GM23338 (cell line): ENCODE measurements at regions not wholly inside any gene's neighbourhood (a gene's known extent, or its start where the extent isn't known, plus 50 kb on each side); places are given as distances from the start of the nearest gene placed in this dataset.

ENCODE experiments used
- CREB1 ChIP-seq: fragments of 250-450 bp; sonication (Bioruptor Pico); IDR thresholded peaks from 2 replicates; pipeline ENCODE4 v1.5.0; 2020; ENCODE audit warnings: low read depth, mild to moderate bottlenecking, moderate library complexity
- CTCF ChIP-seq, 2 experiments: fragments of 200-600 bp in 1 of 2; sonication (generic) in 1 of 2; conservative IDR thresholded peaks; 2 replicates each; pipeline versions ENCODE4 v1.5.1 to v1.6.1; 2016 to 2017; ENCODE audit warnings: antibody characterized with exemption in 2 of 2, low read depth in 2 of 2, mild to moderate bottlenecking in 2 of 2, moderate library complexity in 1 of 2
- ETS1 ChIP-seq: IDR thresholded peaks from 2 replicates; pipeline ENCODE4 v1.6.1; 2016; ENCODE audit warnings: antibody characterized with exemption
- EZH2 ChIP-seq: fragments of 200-600 bp; sonication (generic); IDR thresholded peaks from one replicate; pipeline ENCODE4 v1.8.0; 2017; ENCODE audit warnings: antibody characterized with exemption, mild to moderate bottlenecking, low read depth; ENCODE audit not compliant: unreplicated experiment
- EZH2phosphoT487 ChIP-seq: fragments of 200-600 bp; sonication (generic); IDR thresholded peaks from one replicate; pipeline ENCODE4 v1.8.1; 2018; ENCODE audit warnings: antibody characterized with exemption; ENCODE audit not compliant: unreplicated experiment
- JUNB ChIP-seq: IDR thresholded peaks from one replicate; pipeline ENCODE4 v1.6.1; 2016; ENCODE audit warnings: antibody characterized with exemption; ENCODE audit not compliant: unreplicated experiment
- NANOG ChIP-seq: IDR thresholded peaks from 2 replicates; pipeline ENCODE4 v1.6.1; 2016; ENCODE audit warnings: antibody characterized with exemption, borderline replicate concordance
- POLR2AphosphoS5 ChIP-seq: IDR thresholded peaks from 2 replicates; pipeline ENCODE4 v1.6.1; 2016; ENCODE audit warnings: antibody characterized with exemption, low read depth
- REST ChIP-seq: IDR thresholded peaks from one replicate; pipeline ENCODE4 v1.6.1; 2018; ENCODE audit warnings: antibody characterized with exemption; ENCODE audit not compliant: unreplicated experiment
- STAT1 ChIP-seq: IDR thresholded peaks from one replicate; pipeline ENCODE4 v1.6.1; 2016; ENCODE audit warnings: antibody characterized with exemption; ENCODE audit not compliant: unreplicated experiment
- ZNF114 ChIP-seq: fragments of 250-450 bp; sonication (Bioruptor Pico); IDR thresholded peaks from 2 replicates; pipeline ENCODE4 v1.5.0; 2020; ENCODE audit warnings: mild to moderate bottlenecking, moderate library complexity
- ZNF331 ChIP-seq: fragments of 250-450 bp; sonication (Bioruptor Pico); IDR thresholded peaks from 2 replicates; pipeline ENCODE4 v1.5.0; 2020; ENCODE audit warnings: low read depth, mild to moderate bottlenecking, moderate library complexity

- no peak for TF ChIP-seq CTCF (conservative IDR thresholded peaks at IDR 0.05; ENCODE audit: low read depth in 2 of 2)
- TF ChIP-seq EZH2, result no peak
- no peak for TF ChIP-seq JUNB
- TF ChIP-seq POLR2AphosphoS5, result no peak
- no peak for TF ChIP-seq ZNF114
- no peak for TF ChIP-seq EZH2phosphoT487
- TF ChIP-seq REST, result no peak
- TF ChIP-seq ETS1, result no peak
- TF ChIP-seq CREB1 (CRISPR knock-in tag), result no peak
- no peak for TF ChIP-seq NANOG
- no peak for TF ChIP-seq ZNF331 (CRISPR knock-in tag)
- no peak for TF ChIP-seq STAT1
Observed at GRCh38 chr17:12421646-12422306, 243.9 kb upstream of the MYOCD start.
